ENCODE measurements at regions not wholly inside any gene's neighbourhood (a gene's known extent, or its start where the extent isn't known, plus 50 kb on each side); places are given as distances from the start of the nearest gene placed in this dataset.

DNA sequence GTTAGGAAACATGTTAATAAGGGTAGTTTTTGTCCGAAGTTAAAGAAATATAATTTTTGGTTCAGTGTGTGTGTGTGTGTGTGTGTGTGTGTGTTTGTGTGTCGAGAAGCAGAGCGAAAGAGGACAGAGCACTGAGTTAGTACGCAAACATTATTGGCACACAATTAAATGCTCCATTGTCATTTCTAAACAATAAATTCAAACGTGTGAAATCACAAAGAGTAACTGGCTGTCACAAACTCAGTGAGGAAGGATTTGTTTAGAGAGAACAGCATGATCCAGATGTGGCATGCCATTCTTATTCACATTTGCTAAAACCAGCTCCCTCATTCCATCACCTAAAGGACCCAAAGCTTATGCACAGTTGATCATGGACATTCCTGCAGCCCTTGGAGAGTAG lies 970.8 kb downstream of the DTWD2 start:
- TF ChIP-seq POLR2A (IDR thresholded peaks at IDR 0.05; ENCODE audit: low read length) (no peak), GATA1 (IDR thresholded peaks at IDR 0.05; ENCODE audit: low read depth, low read length) (no peak)
